ENCODE measurements at regions not wholly inside any gene's neighbourhood (a gene's known extent, or its start where the extent isn't known, plus 50 kb on each side); places are given as distances from the start of the nearest gene placed in this dataset.

GRCh38 chr21:35358008-35358407 is 308.9 kb upstream of the RUNX1 start:
- H3K36me3 ChIP-seq (ENCODE audit: control insufficient read depth, insufficient read depth, low read length): no peaks in the 10 kb centered on the region
- in situ Hi-C loops (cut with HindIII; ENCODE audit: low pct_unique_long_range_greater_than_20kb, low sequenced_read_pairs): no loop called here
- DNase-seq (ENCODE audit: low read depth, low spot score) (no peak), ATAC-seq (no peak)
- no TSS peak for BruUV-seq (replicated peaks)
- CTCF ChIA-PET: no interaction called here
- H3K9me3 ChIP-seq (ENCODE audit: control insufficient read depth, insufficient read depth, low read depth, low read length): no peaks in the 10 kb centered on the region
- no peak overlapping the region for H3K27ac ChIP-seq (ENCODE audit: low read length)
- intact Hi-C loops (cut with micrococcal nuclease; ENCODE audit: unreplicated experiment): no loop called here
- H3K4me1 ChIP-seq (ENCODE audit: control insufficient read depth, insufficient read depth, low read length): no peaks in the 10 kb centered on the region
- POLR2A ChIA-PET: no interaction called here
- no peak overlapping the region for H3K4me3 ChIP-seq (ENCODE audit: low read depth in 2 of 2, low read length in 2 of 2)
- H3K27me3 ChIP-seq (ENCODE audit: control insufficient read depth, insufficient read depth, low read length): no peaks in the 10 kb centered on the region
- TF ChIP-seq, protein P1, sequence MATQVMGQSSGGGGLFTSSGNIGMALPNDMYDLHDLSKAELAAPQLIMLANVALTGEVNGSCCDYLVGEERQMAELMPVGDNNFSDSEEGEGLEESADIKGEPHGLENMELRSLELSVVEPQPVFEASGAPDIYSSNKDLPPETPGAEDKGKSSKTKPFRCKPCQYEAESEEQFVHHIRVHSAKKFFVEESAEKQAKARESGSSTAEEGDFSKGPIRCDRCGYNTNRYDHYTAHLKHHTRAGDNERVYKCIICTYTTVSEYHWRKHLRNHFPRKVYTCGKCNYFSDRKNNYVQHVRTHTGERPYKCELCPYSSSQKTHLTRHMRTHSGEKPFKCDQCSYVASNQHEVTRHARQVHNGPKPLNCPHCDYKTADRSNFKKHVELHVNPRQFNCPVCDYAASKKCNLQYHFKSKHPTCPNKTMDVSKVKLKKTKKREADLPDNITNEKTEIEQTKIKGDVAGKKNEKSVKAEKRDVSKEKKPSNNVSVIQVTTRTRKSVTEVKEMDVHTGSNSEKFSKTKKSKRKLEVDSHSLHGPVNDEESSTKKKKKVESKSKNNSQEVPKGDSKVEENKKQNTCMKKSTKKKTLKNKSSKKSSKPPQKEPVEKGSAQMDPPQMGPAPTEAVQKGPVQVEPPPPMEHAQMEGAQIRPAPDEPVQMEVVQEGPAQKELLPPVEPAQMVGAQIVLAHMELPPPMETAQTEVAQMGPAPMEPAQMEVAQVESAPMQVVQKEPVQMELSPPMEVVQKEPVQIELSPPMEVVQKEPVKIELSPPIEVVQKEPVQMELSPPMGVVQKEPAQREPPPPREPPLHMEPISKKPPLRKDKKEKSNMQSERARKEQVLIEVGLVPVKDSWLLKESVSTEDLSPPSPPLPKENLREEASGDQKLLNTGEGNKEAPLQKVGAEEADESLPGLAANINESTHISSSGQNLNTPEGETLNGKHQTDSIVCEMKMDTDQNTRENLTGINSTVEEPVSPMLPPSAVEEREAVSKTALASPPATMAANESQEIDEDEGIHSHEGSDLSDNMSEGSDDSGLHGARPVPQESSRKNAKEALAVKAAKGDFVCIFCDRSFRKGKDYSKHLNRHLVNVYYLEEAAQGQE (IDR thresholded peaks at IDR 0.05; ENCODE audit: insufficient read depth in 1 of 2, low read depth in 2 of 2, low read length in 1 of 2): no peak
- no peak for TF ChIP-seq CTCF (IDR thresholded peaks at IDR 0.05)
- TF ChIP-seq SIN3A (IDR thresholded peaks at IDR 0.05; ENCODE audit: borderline replicate concordance, insufficient read depth, low read depth, low read length): no peak
- TF ChIP-seq TCF7L2 (IDR thresholded peaks at IDR 0.05; ENCODE audit: low read depth, low read length): no peak
- TF ChIP-seq POLR2AphosphoS5 (IDR thresholded peaks at IDR 0.05; ENCODE audit: low read depth, low read length): no peak

DNA sequence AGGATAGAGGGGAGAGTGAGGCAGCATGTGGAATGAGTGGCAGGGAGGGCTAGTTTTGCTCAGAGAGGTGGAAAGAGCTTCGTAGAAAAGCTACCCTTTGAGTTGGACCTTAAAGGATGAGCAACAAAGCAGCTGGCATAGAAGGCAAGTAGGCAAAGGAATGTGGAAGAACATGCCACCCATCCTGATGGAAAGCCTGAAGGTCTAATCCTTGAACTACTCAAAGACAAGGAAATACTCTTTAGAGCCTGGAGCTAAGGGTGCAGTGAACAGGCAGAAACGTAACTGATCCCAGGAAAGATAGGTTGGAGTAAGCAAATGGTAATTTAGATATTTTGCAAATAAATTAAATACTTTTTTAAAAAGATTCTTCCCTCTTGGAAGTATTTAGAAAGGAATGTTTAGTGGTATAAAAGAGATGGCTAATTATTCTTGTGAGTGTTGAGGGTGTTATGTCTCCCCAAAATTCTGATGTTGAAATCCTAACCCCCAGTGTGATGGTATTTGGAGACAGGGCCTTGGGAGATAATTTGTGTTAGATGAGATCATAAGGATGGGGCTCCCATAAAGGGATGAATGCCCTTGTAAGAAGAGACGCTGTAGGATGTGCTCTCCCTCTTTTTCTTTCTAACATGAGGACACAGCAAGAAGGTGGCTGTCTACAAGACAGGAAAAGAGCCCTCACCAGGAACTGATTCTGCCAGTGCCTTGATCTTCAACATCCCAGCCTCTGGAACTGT is 308.1 kb upstream of the RUNX1 start:
- DNase-seq (ENCODE audit: low read depth, low spot score) (no peak), ATAC-seq (no peak)
- BruUV-seq (replicated peaks): no TSS peak
- no peaks in the 10 kb centered on the region for H3K9me3 ChIP-seq (ENCODE audit: control insufficient read depth, insufficient read depth, low read depth, low read length)
- no peaks in the 10 kb centered on the region for H3K36me3 ChIP-seq (ENCODE audit: control insufficient read depth, insufficient read depth, low read length)
- H3K4me1 ChIP-seq (ENCODE audit: control insufficient read depth, insufficient read depth, low read length): no peaks in the 10 kb centered on the region
- H3K27me3 ChIP-seq (ENCODE audit: control insufficient read depth, insufficient read depth, low read length): no peaks in the 10 kb centered on the region
- in situ Hi-C loops (cut with HindIII; ENCODE audit: low pct_unique_long_range_greater_than_20kb, low sequenced_read_pairs): no loop called here
- no peak overlapping the region for H3K27ac ChIP-seq (ENCODE audit: low read length)
- POLR2A ChIA-PET: no interaction called here
- TF ChIP-seq TCF7L2 (IDR thresholded peaks at IDR 0.05; ENCODE audit: low read depth, low read length) (no peak), SIN3A (IDR thresholded peaks at IDR 0.05; ENCODE audit: borderline replicate concordance, insufficient read depth, low read depth, low read length) (no peak), CTCF (IDR thresholded peaks at IDR 0.05) (no peak), POLR2AphosphoS5 (IDR thresholded peaks at IDR 0.05; ENCODE audit: low read depth, low read length) (no peak)
- TF ChIP-seq, protein P1 (IDR thresholded peaks at IDR 0.05; ENCODE audit: insufficient read depth in 1 of 2, low read depth in 2 of 2, low read length in 1 of 2): no peak
- intact Hi-C loops (cut with micrococcal nuclease; ENCODE audit: unreplicated experiment): no loop called here
- CTCF ChIA-PET: no interaction called here
- no peak overlapping the region for H3K4me3 ChIP-seq (ENCODE audit: low read depth in 2 of 2, low read length in 2 of 2)
